ENCODE measurements at regions not wholly inside any gene's neighbourhood (a gene's known extent, or its start where the extent isn't known, plus 50 kb on each side); places are given as distances from the start of the nearest gene placed in this dataset.

- Histone ChIP-seq H3K4me3 (replicated peaks in 1 of 4; ENCODE audit: control extremely low read depth in 1 of 4, insufficient read depth in 1 of 4, low read depth in 3 of 4, low read length in 4 of 4) (no peak overlapping the region), H3K4me1 (ENCODE audit: control insufficient read depth, extremely low read depth, insufficient read depth, low read length) (no peaks in the 10 kb centered on the region), H3K4me2 (ENCODE audit: extremely low read depth, insufficient read depth, low read length) (no peak overlapping the region), H3K27me3 (ENCODE audit: control insufficient read depth, insufficient read depth, low read length) (no peaks in the 10 kb centered on the region), H4K20me1 (ENCODE audit: control insufficient read depth, extremely low read depth, insufficient read depth, low read length) (no peaks in the 10 kb centered on the region), H3K9me3 (ENCODE audit: control insufficient read depth, insufficient read depth, low read depth, low read length) (no peaks in the 10 kb centered on the region), H3K36me3 (ENCODE audit: control insufficient read depth, insufficient read depth, low read length) (no peaks in the 10 kb centered on the region), H3K79me2 (ENCODE audit: control insufficient read depth, insufficient read depth, low read length) (no peaks in the 10 kb centered on the region), H2AFZ (ENCODE audit: low read length) (no peak overlapping the region), H3K9ac (ENCODE audit: insufficient read depth, low read length) (no peak overlapping the region), H3K27ac (ENCODE audit: insufficient read depth, low read length) (no peak overlapping the region)
- TF ChIP-seq EZH2 (IDR thresholded peaks at IDR 0.05; ENCODE audit: low read length, missing control alignments): no peak
- DNase-seq (ENCODE audit: low read depth in 2 of 2): no peak
Observed at GRCh38 chr10:117936566-117936965, 110.2 kb downstream of the RAB11FIP2 start.

GRCh38 chr10:117936976-117937375 is 109.8 kb downstream of the RAB11FIP2 start:
- no peaks in the 10 kb centered on the region for H3K36me3 ChIP-seq (ENCODE audit: control insufficient read depth, insufficient read depth, low read length)
- H3K4me1 ChIP-seq (ENCODE audit: control insufficient read depth, extremely low read depth, insufficient read depth, low read length): no peaks in the 10 kb centered on the region
- no peak overlapping the region for H2AFZ ChIP-seq (ENCODE audit: low read length)
- DNase-seq (ENCODE audit: low read depth in 2 of 2): no peak
- H4K20me1 ChIP-seq (ENCODE audit: control insufficient read depth, extremely low read depth, insufficient read depth, low read length): no peaks in the 10 kb centered on the region
- H3K9ac ChIP-seq (ENCODE audit: insufficient read depth, low read length): no peak overlapping the region
- no peaks in the 10 kb centered on the region for H3K79me2 ChIP-seq (ENCODE audit: control insufficient read depth, insufficient read depth, low read length)
- TF ChIP-seq EZH2 (IDR thresholded peaks at IDR 0.05; ENCODE audit: low read length, missing control alignments): no peak
- TF ChIP-seq CTCF (conservative IDR thresholded peaks at IDR 0.05 in 1 of 2, IDR thresholded peaks at IDR 0.05 in 1 of 2; ENCODE audit: low read depth in 1 of 2, low read length in 2 of 2): no peak
- H3K4me3 ChIP-seq (replicated peaks in 1 of 4; ENCODE audit: control extremely low read depth in 1 of 4, insufficient read depth in 1 of 4, low read depth in 3 of 4, low read length in 4 of 4): no peak overlapping the region
- H3K27me3 ChIP-seq (ENCODE audit: control insufficient read depth, insufficient read depth, low read length): no peaks in the 10 kb centered on the region
- no peaks in the 10 kb centered on the region for H3K9me3 ChIP-seq (ENCODE audit: control insufficient read depth, insufficient read depth, low read depth, low read length)
- H3K27ac ChIP-seq (ENCODE audit: insufficient read depth, low read length): no peak overlapping the region
- H3K4me2 ChIP-seq (ENCODE audit: extremely low read depth, insufficient read depth, low read length): no peak overlapping the region

GRCh38 chr10:117938104-117938503 is 108.6 kb downstream of the RAB11FIP2 start:
- H3K4me1 ChIP-seq (ENCODE audit: control insufficient read depth, extremely low read depth, insufficient read depth, low read length): no peaks in the 10 kb centered on the region
- no peaks in the 10 kb centered on the region for H4K20me1 ChIP-seq (ENCODE audit: control insufficient read depth, extremely low read depth, insufficient read depth, low read length)
- no peak overlapping the region for H3K27ac ChIP-seq (ENCODE audit: insufficient read depth, low read length)
- H3K4me3 ChIP-seq (replicated peaks in 1 of 4; ENCODE audit: control extremely low read depth in 1 of 4, insufficient read depth in 1 of 4, low read depth in 3 of 4, low read length in 4 of 4): no peak overlapping the region
- H3K9me3 ChIP-seq (ENCODE audit: control insufficient read depth, insufficient read depth, low read depth, low read length): no peaks in the 10 kb centered on the region
- H3K79me2 ChIP-seq (ENCODE audit: control insufficient read depth, insufficient read depth, low read length): no peaks in the 10 kb centered on the region
- no peak overlapping the region for H2AFZ ChIP-seq (ENCODE audit: low read length)
- DNase-seq (ENCODE audit: low read depth in 2 of 2): no peak
- H3K4me2 ChIP-seq (ENCODE audit: extremely low read depth, insufficient read depth, low read length): no peak overlapping the region
- no peaks in the 10 kb centered on the region for H3K36me3 ChIP-seq (ENCODE audit: control insufficient read depth, insufficient read depth, low read length)
- TF ChIP-seq EZH2 (IDR thresholded peaks at IDR 0.05; ENCODE audit: low read length, missing control alignments): no peak
- no peak for TF ChIP-seq CTCF (conservative IDR thresholded peaks at IDR 0.05 in 1 of 2, IDR thresholded peaks at IDR 0.05 in 1 of 2; ENCODE audit: low read depth in 1 of 2, low read length in 2 of 2)
- H3K27me3 ChIP-seq (ENCODE audit: control insufficient read depth, insufficient read depth, low read length): no peaks in the 10 kb centered on the region
- no peak overlapping the region for H3K9ac ChIP-seq (ENCODE audit: insufficient read depth, low read length)
